ENCODE measurements at regions not wholly inside any gene's neighbourhood (a gene's known extent, or its start where the extent isn't known, plus 50 kb on each side); places are given as distances from the start of the nearest gene placed in this dataset.

- no peak for DNase-seq
These were observed 1097.2 kb downstream of the TDRD15 start for GRCh38 chr2:22221006-22221405.

GRCh38 chr2:22238967-22239366 lies 1115.2 kb downstream of the TDRD15 start:
- no peak for DNase-seq

- DNase-seq, result no peak
These were observed 1123.7 kb downstream of the TDRD15 start for GRCh38 chr2:22247466-22247865.

- DNase-seq, result peak; percentile 58 to 62
These were observed 1125.1 kb downstream of the TDRD15 start for GRCh38 chr2:22248851-22249250.

GRCh38 chr2:22253171-22253570 lies 1129.4 kb downstream of the TDRD15 start:
- DNase-seq, result no peak

GRCh38 chr2:22261165-22261564 lies 1123.8 kb upstream of the KLHL29 start:
- DNase-seq, result no peak

- DNase-seq, result no peak
These were observed 1114.6 kb upstream of the KLHL29 start for GRCh38 chr2:22270341-22270740.

GRCh38 chr2:22273853-22274252 lies 1111.1 kb upstream of the KLHL29 start:
- no peak for DNase-seq

GRCh38 chr2:22274661-22275060 lies 1110.3 kb upstream of the KLHL29 start:
- no peak for DNase-seq

GRCh38 chr2:22276696-22277095 lies 1108.3 kb upstream of the KLHL29 start:
- no peak for DNase-seq

GRCh38 chr2:22279541-22279940 lies 1105.4 kb upstream of the KLHL29 start:
- DNase-seq, result peak; percentile 34 to 37

GRCh38 chr2:22281033-22281432 lies 1103.9 kb upstream of the KLHL29 start:
- peak; percentile 59 to 65 for DNase-seq

- DNase-seq, result no peak
These were observed 1102.8 kb upstream of the KLHL29 start for GRCh38 chr2:22282220-22282619.

- no peak for DNase-seq
These were observed 1102.1 kb upstream of the KLHL29 start for GRCh38 chr2:22282916-22283315.

- DNase-seq, result no peak
These were observed 1101.5 kb upstream of the KLHL29 start for GRCh38 chr2:22283436-22283835.

GRCh38 chr2:22290302-22290701 lies 1094.7 kb upstream of the KLHL29 start:
- DNase-seq, result no peak

GRCh38 chr2:22290909-22291473 lies 1094.0 kb upstream of the KLHL29 start:
- DNase-seq, result no peak

GRCh38 chr2:22301228-22301627 lies 1083.8 kb upstream of the KLHL29 start:
- no peak for DNase-seq

GRCh38 chr2:22326250-22326649 lies 1058.7 kb upstream of the KLHL29 start:
- DNase-seq, result no peak

GRCh38 chr2:22329211-22330154 lies 1055.5 kb upstream of the KLHL29 start:
- DNase-seq, result peak; percentile 9 to 23

- DNase-seq, result no peak
These were observed 1048.6 kb upstream of the KLHL29 start for GRCh38 chr2:22336414-22336813.

GRCh38 chr2:22340716-22341115 lies 1044.3 kb upstream of the KLHL29 start:
- no peak for DNase-seq

GRCh38 chr2:22347306-22347705 lies 1037.7 kb upstream of the KLHL29 start:
- no peak for DNase-seq
